Epithelial cell of prostate (primary cell): ENCODE measurements at regions not wholly inside any gene's neighbourhood (a gene's known extent, or its start where the extent isn't known, plus 50 kb on each side); places are given as distances from the start of the nearest gene placed in this dataset.
"Not testable (repeated sequence)": the region's sequence is repeated elsewhere in the genome, so short reads cannot be mapped to it uniquely, and the experiment has no call there.

Experiments used
- DNase-seq: peaks from one replicate; pipeline ENCODE4 v3.0.0-alpha.2; 2011; ENCODE audit warnings: low read depth, low spot score
- H3K27ac ChIP-seq: fragments of 450-650 bp; 2 replicates; pipeline ENCODE4 v1.5.1; 2017; ENCODE audit warnings: mild to moderate bottlenecking

- H3K27ac ChIP-seq, DNase-seq: not testable (repeated sequence)
Measured at GRCh38 chr22:26840770-26841169, 183.4 kb downstream of the MIAT start.

DNA sequence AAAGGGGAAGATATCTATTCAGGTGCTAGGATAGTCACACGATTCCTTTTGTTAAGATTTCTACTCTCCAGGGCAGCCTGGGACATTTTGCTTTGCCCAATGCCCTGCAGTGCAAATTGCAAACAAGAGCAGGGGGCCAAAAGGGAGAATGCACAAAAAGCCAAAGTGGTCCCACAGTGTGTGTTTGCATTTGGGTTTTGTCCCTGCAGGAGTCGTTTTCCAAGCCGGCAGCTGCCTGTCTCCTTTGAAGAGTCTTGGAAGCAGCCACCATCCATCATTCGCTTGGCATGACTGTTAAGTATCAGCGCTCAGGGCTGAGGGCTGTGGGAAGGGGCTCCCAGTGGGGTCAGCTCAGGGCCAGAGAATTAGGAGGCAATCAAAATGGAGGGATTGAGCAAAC, 184.7 kb downstream of the MIAT start:
- DNase-seq: no peak
- no peak overlapping the region for H3K27ac ChIP-seq

- no peak for DNase-seq
- H3K27ac ChIP-seq: no peak overlapping the region
Measured at GRCh38 chr22:26845021-26845743, 187.8 kb downstream of the MIAT start.

GRCh38 chr22:26846076-26846475, 188.7 kb downstream of the MIAT start:
- H3K27ac ChIP-seq: no peak overlapping the region
- no peak for DNase-seq

GRCh38 chr22:26846645-26847044, 189.3 kb downstream of the MIAT start:
- DNase-seq: no peak
- H3K27ac ChIP-seq: no peak overlapping the region

GRCh38 chr22:26847046-26847445, 189.7 kb downstream of the MIAT start:
- DNase-seq: no peak
- H3K27ac ChIP-seq: no peak overlapping the region

GRCh38 chr22:26847816-26848215, 190.4 kb downstream of the MIAT start:
- no peak for DNase-seq
- H3K27ac ChIP-seq: no peak overlapping the region

GRCh38 chr22:26848244-26848920, 191.0 kb downstream of the MIAT start:
- H3K27ac ChIP-seq: no peak overlapping the region
- DNase-seq: no peak

DNA sequence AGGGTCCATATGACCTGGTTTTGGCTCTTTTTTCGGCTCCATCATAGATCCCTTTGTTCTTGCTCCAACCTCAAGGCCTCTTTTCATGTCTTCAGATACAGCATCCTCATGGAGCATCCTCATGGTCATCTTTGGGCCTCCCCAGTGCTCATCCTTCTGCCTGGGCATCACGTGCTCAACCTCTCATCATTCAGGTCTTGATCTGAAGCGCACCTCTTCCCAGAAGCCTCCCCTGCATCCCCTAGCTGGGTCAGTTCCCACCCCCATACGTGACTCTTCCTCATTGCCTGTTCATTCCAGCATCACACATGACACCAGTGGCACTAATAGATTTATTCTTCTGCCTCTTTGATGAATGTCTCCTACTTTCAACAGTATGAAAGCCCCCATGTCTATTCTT, 192.2 kb downstream of the MIAT start:
- no peak for DNase-seq
- H3K27ac ChIP-seq: no peak overlapping the region

DNA sequence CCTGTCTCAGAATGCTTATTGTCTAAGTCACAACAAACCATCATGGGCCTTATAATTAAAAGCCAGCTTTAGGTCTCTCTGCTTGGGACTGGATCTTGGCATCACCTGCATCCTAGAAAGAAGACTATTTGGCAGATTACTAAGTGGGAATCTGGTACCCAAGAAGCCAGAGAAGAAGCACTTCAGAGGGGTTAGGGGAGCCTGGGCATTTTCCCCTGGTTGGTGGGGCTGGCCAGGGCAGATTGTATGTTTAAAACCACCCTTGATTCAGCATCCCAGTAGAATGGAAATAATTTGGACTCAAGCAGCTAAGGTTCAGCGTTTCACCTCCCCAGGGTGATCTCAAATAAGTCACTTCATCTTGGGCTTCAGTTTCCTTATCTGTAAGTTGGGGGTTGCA, 193.7 kb downstream of the MIAT start:
- no peak for DNase-seq
- H3K27ac ChIP-seq: no peak overlapping the region

- H3K27ac ChIP-seq: no peak overlapping the region
- no peak for DNase-seq
Measured at GRCh38 chr22:26852176-26852575, 194.8 kb downstream of the MIAT start.

GRCh38 chr22:26853071-26853470, 195.7 kb downstream of the MIAT start:
- DNase-seq: no peak
- H3K27ac ChIP-seq: no peak overlapping the region

GRCh38 chr22:26853495-26853894, 196.1 kb downstream of the MIAT start:
- H3K27ac ChIP-seq: no peak overlapping the region
- no peak for DNase-seq

GRCh38 chr22:26857169-26857568, 199.8 kb downstream of the MIAT start:
- no peak for DNase-seq
- H3K27ac ChIP-seq: no peak overlapping the region

DNA sequence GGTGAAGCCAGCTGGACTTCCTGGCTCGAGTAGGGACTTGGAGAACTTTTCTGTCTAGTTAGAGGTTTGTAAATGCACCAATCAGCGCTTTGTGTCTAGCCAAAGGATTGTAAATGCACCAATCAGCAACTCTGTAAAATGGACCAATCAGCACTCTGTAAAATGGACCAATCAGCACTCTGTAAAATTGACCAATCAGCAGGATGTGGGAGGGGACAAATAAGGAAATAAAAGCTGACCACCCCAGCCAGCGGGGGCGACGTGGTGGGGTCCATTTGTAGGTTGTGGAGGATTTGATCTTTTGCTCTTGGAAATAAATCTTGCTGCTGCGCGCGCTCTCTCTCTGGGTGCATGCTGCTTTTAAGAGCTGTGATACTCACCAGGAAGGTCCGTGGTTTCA, 202.9 kb downstream of the MIAT start:
- no peak for DNase-seq
- H3K27ac ChIP-seq: no peak overlapping the region

- H3K27ac ChIP-seq: no peak overlapping the region
- DNase-seq: no peak
Measured at GRCh38 chr22:26865021-26865420, 207.6 kb downstream of the MIAT start.

- DNase-seq: no peak
- H3K27ac ChIP-seq: no peak overlapping the region
Measured at GRCh38 chr22:26883393-26883792, 226.0 kb downstream of the MIAT start.

DNA sequence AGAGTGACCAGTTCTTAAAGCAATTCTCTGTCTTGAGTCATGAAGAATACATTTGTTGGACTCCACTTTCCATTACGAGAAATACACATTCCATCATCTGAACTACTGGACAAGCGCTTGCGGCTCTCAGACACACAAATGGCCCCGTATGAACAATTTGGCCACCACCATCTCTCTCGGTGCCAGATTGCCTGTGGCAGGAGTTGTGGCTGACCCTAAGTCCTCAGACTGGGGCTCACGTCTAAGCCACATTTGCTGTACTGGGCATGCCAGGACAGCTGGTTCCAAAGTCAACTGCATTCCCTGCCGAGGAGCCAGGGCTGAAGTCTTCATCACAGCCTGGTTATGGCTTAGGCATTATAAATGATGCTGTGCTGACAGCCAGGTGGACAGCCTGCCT, 227.5 kb downstream of the MIAT start:
- DNase-seq: no peak
- H3K27ac ChIP-seq: no peak overlapping the region

DNA sequence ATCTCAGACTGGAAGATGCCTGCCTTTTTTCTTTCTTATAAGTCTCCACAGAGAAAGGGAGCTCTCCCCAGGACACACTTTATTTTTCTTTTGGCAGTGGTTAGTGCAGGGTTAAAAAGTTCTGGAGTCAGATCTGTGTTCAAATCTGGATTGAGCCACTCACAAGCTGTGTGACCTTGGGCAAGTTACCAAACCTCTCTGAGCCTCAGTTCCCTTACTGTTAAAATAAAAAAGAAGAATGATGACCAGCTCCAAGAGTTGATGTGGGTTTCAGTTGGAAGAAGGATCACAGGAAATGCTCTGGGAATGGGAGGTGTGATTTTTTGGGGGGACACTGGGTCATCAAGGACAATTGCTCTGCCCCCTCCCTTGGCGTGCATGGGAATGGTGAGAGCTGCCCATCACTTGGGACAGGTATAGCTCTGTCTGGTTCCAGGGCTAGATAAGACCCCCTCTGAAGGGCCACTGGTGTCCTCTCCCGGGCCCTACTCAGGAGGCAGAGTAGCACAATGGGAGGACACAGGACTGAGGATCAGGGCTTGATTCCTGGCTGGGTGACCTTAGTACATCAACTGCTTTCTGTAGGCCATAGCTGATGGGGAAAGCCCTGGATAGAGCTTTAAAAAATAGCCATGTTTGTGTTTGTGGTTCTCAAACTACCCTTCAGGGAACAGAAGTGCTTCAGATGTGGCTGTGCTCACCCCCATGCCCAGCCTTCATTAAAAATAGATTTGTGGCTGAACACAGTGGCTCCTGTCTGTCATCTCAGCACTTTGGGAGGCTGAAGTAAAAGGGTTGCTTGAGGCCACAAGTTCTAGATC, 228.3 kb downstream of the MIAT start:
- no peak overlapping the region for H3K27ac ChIP-seq
- DNase-seq: no peak

GRCh38 chr22:26887456-26887855, 230.1 kb downstream of the MIAT start:
- H3K27ac ChIP-seq: no peak overlapping the region
- no peak for DNase-seq

DNA sequence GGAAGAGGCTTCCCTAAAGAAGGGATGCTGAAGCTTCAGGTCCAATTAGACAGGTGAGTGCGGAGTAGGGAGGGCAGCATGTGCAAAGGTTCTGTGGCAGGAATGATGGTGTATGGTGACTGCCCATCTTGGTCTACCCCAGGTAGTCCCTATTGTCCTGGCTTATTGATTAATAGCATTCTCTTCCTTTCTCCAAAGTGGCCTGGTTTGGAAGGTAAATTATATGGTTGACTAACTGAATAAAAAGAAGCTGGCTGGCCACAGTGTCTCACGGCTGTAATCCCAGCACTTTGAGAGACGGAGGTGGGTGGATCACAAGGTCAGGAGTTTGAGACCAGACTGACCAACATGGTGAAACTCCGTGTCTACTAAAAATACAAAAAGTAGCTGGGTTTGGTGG, 230.5 kb downstream of the MIAT start:
- no peak for DNase-seq
- no peak overlapping the region for H3K27ac ChIP-seq
